GM19023 (cell line): ENCODE measurements at regions not wholly inside any gene's neighbourhood (a gene's known extent, or its start where the extent isn't known, plus 50 kb on each side); places are given as distances from the start of the nearest gene placed in this dataset.
"Not testable (repeated sequence)": the region's sequence is repeated elsewhere in the genome, so short reads cannot be mapped to it uniquely, and the experiment has no call there.

ENCODE experiments used
- ATAC-seq: cut with Tn5 transposase; IDR thresholded peaks from one replicate; pipeline ENCODE4 v1.9.1; 2021; ENCODE audit warnings: mild to moderate bottlenecking, moderate library complexity; ENCODE audit not compliant: unreplicated experiment

- no peak for ATAC-seq
Observed at GRCh38 chr11:98409069-98409468, 611.7 kb upstream of the CNTN5 start.

DNA sequence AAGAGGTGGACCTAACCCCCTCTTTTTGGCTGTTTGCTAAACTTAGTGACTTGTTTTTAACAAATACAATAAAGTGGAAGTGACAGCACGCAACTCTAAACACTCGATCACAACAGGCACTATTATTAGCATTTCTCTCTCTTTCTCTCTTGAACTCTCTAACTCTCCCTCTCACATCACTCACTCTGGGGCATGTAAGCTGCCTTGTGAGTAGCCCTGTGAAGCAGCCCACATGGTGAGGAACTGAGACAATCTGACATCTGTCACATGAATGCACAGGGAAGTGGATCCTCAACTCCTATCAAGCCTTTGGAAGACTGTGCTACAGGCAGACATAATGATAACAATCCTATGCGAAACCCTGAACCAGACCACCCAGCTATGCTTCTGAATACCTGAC is 609.0 kb upstream of the CNTN5 start:
- ATAC-seq = no peak

DNA sequence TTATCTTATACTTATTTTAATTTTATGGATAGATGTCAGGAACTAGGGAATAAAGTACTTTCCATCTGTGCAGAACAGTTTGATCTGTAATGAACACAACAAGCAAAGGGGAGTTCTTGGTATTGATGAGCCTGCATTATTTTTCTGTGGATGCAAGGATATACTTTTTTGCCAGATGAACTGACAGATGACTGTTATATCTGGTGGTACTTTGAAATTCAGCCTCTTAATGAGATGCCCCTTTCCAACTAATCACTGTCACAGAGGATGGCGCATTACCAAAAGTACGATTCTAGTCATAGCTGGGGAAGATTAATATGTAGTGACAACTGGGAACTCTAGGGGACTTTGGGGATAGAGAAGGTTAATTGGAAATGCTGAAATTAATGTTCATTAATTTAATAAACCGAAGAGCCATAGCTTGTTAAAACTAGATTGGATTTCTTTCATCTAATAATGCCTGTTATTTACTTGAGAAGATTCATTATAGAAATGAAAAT is 603.4 kb upstream of the CNTN5 start:
- ATAC-seq = no peak

DNA sequence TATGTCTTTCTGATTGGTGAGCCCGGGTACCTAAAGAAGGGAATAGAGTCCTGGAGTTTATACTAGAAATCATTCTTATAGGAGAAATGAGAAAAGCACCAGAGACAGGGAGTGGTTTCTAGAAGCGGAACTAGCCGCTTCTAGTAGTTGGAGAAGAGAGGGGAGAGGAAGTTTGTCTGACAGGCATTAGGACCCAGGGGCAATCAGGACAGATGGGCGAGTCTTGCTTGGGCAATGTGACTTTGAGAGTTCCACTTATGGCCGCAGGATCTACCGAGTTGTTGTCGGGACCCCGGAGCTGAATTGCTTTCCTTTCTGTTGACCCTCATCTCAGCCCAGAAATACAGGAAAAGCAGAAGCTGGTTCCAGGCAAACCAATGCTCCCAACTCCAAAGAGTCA is 596.8 kb upstream of the CNTN5 start:
- ATAC-seq = no peak

DNA sequence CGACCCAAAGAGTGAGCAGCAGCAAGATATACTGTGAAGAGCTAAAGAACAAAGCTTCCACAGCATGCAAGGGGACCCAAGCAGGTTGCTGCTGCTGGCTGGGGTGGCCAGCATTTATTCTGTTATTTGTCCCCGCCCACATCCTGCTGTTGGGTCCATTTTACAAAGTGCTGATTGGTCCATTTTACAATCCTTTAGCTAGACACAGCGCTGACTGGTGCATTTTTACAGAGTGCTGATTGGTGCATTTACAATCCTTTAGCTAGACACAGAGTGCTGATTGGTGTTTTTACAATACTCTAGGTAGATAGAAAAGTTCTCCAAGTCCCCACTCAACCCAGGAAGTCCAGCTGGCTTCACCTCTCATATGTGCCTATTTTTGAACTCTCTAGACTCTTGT is 596.0 kb upstream of the CNTN5 start:
- not testable (repeated sequence) for ATAC-seq

DNA sequence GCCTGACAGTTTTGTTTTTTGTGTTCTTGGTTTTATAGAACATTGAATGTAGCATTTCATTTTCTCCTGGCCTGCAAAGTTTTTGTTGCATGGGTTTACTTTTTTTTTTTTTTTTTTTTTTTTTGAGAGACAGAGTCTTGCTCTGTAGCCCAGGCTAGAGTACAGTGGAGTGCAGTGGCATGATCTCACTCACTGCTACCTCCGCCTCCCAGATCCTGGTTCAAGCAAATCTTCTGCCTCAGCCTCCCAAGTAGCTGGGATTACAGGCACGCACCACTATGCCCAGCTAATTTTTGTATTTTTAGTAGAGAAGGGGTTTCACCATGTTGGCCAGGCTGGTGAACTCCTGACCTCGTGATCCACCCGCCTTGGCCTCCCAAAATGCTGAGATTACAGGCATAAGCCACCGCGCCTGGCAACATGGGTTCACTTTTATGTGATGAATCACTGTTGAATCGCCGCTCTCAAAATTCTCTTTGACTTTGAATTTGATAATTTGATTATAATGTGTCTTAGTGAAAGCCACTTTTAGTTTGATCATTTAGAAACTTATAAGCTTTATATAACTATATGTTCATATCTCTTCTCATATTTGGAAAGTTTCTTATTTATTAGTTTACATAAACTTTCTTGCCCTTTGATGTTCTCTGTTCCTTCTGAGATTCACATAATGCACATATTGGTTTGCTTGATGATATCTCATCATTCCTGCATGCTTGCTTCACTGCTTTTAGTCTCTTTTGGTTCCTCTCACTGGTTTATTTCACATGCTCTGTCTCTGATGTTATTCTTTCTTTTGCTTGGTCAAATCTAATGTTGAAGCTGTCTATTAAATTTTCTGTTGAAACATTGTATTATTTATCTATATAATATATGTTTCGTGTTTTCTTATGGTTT is 589.0 kb upstream of the CNTN5 start:
- no peak for ATAC-seq

DNA sequence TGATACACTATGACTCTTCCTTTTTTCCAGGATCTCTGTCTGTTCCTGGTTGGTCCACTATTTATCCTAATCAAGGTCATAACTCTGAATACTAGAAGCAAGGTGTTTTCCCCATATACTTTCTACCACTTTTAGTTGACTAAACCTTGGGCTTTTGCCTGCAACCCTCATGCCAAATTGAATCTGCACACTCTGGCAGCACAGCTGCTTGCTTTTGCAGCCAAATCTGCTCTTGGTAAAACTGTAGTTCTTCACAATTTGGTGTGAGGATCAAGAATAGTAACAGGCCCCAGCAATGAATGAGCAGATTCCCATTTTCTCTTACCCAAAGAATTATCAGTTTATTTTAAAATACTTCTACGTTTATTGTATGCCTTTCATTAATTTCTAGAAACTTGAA is 586.5 kb upstream of the CNTN5 start:
- no peak for ATAC-seq

DNA sequence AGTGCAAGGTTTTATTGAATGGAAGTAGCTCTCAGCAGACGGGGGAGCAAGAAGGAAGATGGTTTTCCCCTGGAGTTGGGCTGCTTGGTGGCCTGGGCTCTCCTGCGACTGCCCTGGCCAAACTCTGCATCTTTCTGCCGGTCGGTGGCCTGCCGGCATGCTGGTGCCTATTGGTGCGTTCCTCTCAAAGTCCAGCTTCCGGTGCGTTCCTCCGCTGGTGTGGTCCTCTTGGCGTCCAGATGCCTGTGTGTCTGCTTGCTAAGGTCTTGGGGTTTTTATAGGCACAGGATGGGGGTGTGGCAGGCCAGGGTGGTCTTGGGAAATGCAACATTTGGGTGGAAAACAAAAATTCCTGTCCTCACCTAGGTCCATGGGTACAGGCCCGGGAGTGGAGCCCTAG is 567.4 kb upstream of the CNTN5 start:
- ATAC-seq = no peak

DNA sequence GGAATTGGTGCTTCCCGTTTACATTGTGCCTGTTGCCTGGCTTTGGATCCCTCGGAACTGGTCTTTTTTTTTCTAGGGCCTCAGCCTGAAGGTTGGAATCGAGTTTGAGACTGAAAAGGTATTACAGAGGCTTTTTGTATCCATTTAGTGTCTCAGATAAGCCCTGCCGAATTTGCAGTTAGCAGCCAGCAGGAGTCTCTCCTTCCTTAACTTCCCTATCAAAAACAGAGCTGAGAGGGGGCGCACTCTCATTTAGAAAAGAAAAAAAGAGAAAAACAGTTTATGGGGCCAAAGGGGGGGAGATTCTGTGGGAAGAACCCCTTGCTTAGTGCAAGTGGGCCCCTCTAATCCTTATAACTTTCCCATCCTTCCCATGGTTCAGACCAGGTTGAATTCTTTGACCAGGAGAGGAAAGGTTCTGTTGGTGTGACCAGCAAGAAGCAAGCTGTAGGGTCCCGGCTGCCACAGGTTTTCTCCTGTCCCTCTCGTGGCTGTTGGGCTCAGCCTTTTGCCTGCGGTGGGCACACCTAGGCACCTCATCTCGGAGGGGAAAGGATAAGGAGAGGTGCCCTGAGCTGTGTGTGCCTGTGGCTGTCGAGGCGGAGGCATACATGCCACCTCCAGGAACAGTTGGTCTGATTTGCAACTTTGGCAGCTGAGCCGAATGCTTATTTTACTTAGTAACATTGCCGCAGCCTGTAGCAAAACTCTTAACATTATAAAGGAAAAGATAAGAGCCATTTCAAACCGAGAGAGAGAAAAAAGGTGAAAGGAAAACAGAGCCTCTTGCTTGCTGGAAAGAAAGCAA is 565.0 kb upstream of the CNTN5 start:
- no peak for ATAC-seq

DNA sequence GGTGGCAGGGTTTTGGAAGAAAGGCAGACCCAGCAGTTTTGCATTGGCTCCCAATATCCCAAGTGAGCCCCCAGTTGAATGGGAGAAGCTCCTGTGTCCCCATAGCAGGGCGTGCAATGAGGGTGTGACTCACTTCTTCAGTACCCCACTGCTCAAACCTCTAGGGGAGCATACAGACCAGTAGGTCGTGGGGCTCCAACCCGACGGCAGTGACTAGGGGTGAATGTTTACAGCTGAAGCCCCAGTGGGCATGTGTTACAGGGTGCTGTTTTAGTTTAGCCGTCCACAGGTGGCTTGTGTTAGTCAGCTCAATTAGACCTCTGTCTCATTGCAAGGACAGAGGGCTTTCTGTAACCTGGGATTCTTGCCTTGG is 564.5 kb upstream of the CNTN5 start:
- ATAC-seq = no peak

DNA sequence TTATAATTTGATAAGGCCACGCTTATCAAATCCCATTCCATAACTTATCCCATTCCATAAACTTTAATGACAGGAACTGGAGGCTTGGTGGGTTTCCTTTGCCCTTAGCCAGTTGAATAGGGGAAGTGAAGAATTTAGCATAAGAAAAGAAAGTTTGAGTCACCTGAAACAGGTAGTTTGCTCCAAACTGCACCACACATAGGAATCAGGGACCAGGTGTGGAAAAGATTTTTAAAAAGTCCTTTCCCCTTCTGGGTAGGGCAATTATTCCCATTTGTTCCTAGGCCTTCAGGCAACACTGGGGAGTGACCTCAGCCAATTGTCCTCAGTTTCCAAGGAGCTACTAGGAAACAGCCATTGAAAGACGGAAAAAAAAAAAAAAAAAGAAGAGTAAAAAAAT is 525.7 kb upstream of the CNTN5 start:
- ATAC-seq = no peak

DNA sequence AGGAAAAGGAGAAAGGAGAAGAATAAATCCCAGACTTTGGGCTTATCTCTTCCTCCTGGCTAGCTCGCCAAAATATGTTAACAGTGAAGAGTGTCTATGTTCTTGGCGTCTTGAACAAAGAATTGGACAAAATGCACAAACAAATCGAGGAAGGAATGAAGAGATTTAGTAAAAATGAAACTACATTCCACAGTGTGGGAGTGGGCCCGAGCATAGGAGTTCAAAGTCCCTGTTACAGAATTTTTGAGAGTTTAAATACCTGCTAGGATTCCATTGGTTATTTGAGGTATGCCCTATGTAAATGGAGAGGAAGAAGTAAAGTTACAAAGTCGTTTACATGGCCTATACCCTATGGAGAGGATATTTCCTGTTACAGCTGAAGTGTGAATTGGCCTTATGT is 525.1 kb upstream of the CNTN5 start:
- no peak for ATAC-seq

DNA sequence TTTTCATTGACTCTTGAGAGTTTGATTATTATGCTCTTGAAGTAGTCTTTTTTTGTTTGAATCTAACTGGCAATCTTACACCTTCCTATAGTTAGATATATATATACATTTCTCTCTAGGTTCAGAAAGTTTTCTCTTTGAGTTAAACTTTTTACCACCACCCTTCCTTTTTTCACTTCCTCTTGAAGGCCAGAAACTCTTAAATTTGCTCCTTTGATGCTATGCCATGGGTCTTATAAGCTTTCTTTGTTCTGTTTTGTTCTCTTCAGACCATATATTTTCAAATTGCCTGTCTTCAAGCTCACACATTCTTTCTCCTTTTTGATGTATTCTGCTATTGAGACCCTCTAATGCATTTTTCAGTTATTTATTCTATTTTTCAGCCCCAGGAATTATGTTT is 513.5 kb upstream of the CNTN5 start:
- no peak for ATAC-seq

DNA sequence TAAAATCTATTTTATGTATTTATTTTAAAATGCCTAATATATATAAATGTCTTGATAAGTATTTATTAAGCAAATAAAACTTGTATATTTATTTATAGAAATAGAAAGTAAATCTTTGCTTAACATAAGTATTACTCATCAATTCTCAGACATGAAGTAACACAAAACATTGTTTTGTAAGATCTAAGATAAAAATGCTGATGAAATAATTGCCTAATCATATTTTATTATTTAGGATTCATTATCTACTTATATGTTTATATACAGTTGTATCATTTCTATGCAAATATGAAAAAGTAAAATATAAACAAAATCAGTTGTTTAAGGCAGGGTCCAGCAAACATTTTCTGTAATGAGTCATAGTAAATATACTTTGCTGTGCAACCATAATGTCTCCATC is 507.8 kb upstream of the CNTN5 start:
- no peak for ATAC-seq

GRCh38 chr11:98531576-98531975 is 489.2 kb upstream of the CNTN5 start:
- no peak for ATAC-seq

GRCh38 chr11:98536023-98536422 is 484.7 kb upstream of the CNTN5 start:
- ATAC-seq = no peak

- not testable (repeated sequence) for ATAC-seq
Observed at GRCh38 chr11:98538358-98538757, 482.4 kb upstream of the CNTN5 start.

DNA sequence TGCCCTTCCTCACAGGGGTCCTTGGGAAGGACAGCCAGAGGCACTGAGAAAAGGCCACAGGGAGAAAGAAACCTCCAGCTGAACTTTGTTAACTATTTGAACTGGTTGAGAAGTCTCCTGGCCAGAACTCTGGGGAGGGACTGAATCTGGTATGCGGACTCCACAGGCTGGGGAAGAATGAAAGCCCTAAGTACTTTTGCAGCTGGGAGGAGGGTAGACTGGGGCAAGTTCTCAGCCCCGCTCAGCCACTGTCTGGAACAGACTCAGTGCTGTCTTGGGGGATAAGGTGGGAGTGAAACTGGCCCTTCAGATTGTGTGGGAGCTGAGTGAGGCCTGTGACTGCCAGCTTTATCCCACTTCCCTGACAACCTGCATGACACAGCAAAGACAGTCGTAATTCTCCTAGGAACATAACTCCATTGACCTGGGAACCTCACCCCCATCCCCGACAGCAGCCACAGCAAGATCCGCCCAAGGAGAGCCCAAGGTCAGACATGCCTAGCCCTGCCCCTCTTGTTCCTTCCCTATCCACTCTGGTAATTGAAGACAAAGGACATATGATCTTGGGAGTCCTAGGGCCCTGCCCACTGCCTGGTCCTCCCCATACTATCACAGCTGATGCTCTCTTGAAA is 475.1 kb upstream of the CNTN5 start:
- no peak for ATAC-seq

GRCh38 chr11:98549571-98549970 is 471.2 kb upstream of the CNTN5 start:
- no peak for ATAC-seq

- no peak for ATAC-seq
Observed at GRCh38 chr11:98559961-98560360, 460.8 kb upstream of the CNTN5 start.

DNA sequence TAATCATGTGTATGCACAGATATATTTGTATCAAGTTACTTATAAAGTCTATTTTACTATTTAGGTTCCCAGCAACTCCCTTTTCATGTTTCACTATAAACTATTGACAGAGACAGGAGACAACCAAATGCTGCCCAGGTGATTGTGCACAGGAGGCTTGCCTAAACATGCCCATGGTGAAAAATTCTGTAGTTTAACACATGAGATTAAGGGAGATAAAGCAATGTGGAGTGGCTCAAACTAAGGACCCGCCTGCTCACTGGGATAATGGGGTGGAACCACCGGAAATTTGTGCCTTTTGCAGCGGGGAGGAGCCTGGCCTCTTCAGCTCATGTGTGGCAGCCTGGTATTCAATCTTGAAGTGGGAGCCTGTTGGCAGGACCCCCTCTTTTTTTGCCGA is 459.5 kb upstream of the CNTN5 start:
- ATAC-seq = no peak
